NCI-H524 (cell line): ENCODE measurements at regions not wholly inside any gene's neighbourhood (a gene's known extent, or its start where the extent isn't known, plus 50 kb on each side); places are given as distances from the start of the nearest gene placed in this dataset.
"Not testable (repeated sequence)": the region's sequence is repeated elsewhere in the genome, so short reads cannot be mapped to it uniquely, and the experiment has no call there.

Experiments
- DNase-seq, 2 experiments: peaks; one replicate each; lab custom pipeline; 2025; lab: John Stamatoyannopoulos, UW

DNA sequence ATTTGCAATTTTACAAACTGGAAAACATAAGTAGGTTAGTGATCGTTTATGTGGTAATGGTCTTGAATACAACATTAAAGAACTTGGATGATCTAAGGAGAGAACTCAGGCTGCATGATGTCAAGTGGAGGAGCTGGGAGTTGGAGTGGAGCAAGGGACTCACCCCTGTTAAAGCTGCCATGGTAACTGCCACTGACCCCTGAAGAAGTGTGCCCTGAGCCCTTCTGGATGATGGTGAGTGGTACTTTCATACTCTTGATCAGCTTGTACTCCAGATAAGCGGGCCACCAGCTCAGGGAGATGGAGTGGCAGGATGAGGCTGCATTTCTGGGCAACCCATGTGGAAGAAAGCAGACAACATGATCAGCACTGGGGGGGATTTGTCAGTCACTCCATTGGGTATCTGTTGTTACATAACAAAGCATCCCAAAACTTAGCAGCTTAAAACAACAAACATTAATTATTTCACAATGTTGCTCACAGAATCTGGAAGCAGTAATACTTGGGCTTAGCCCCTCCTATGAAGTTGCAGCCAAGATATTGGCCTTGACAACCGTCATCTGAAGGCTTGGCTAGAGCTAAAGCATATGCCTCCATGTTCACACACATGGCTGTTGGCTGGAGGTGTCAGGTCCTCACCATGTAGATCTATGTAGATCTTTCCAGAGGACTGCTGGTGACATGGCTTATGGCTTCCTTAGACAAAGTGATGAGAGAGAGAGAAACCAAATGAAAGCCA is 213.8 kb downstream of the DUSP10 start:
- DNase-seq = no peak

DNA sequence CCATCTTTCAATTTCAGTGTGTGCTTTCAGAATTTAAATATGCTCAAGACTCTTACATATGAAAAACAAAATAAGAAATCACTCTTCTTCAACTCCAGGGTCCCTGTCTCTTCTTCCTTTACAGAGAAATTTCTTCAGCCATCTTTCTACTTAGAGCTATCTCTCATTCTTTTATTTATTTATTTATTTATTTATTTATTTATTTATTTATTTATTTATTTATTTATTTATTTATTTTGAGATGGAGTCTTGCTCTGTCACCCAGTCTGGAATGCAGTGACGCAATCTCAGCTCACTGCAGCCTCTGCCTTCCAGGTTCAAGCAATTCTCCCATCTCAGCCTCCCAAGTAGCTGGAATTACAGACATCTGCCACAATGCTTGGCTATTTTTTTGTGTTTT is 211.7 kb downstream of the DUSP10 start:
- DNase-seq = not testable (repeated sequence)

DNA sequence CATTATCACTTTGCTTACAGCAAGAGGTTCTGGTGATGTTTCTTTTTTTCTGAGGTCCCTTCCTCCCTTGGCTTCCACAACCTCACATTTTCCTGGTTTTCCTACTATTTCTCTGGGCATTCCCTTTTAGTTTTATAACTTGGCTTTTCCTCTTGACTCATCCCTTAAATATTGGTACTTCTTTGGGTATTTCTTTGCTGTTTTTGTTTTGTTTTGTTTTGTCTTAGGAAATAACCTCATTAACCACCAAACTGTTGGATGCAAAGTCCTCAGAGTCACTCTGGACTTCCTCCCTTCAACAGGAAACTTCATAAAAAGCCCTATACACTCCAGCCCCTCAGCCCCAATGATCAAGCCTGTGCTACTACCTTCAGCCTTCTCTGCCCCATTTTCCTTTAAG is 211.1 kb downstream of the DUSP10 start:
- no peak for DNase-seq

DNA sequence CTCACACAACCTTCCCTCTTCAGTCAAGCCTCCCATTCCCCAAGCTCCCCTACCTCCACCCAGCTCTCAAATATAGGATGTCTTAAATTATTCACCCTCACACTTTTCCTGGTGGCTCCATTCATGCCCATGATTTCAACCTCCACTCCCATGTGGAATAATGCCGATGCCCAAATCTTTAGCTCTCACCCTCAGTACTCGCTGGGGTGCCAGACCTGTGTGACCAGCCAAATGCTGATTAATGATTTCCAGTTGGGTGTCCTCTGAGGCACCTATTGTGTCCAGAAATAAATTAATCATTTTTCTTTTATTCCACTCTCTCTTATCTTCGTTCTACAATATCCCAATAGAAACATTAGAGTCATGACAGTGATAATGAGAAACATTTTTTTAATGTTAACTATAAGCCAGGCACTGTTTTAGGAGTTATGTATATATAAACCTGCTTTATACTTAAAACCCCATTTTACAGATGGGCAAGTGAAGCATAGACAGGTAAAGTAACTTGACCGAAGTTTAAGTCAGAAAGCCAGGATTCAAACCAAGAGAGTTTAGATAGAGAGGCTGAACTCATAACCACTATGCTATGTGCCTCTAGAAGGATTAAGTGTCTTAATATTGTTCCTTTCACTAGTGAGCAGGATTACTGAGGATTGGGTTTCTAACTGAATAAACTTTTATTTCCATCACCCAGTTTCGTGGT is 209.7 kb downstream of the DUSP10 start:
- no peak for DNase-seq

DNA sequence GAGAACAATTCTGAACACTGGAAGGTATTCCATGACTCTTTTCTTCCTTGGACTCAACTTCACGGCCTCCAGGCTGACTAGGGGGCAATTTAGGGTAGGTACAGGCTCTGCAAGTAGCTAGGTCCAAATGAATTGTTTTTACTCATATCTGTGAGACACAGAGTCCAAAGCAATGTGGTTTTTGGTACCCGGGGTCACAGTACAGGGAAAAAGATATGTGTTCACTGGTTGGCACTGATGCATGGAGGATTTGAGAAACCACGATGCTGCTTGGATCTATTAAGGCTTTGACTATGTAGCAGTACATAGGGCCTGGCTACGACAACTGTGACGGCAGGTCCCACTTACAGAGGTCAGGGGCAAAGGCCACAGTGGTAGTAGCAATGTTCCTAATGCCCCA is 200.6 kb downstream of the DUSP10 start:
- no peak for DNase-seq

DNA sequence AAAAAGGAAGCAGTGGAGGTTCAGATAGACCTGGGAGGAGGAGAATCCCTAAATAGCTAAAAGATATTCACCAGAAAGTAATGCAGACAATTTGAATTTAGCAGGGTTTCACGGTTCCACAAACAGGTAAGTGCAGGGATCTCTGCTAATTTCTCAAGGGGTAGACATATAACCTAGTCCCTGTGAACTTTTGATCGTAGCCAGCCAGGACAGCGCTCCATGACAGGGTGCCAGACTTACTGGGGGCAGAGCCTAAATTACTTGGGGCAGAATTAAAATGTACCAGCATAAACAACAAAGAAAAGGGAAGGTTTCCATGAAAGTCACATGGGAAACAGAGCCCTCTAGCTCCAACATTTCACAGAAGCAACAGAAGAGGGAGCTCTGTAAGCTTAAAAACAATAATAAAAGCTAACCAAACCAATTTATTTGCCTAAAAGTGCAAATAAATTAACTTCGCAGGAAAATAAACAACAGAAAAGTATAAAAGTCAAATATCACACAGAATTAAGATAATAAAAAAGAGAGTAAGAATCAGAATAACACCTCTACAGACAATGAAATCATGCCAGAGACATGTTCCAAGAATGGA is 198.3 kb downstream of the DUSP10 start:
- DNase-seq = no peak

DNA sequence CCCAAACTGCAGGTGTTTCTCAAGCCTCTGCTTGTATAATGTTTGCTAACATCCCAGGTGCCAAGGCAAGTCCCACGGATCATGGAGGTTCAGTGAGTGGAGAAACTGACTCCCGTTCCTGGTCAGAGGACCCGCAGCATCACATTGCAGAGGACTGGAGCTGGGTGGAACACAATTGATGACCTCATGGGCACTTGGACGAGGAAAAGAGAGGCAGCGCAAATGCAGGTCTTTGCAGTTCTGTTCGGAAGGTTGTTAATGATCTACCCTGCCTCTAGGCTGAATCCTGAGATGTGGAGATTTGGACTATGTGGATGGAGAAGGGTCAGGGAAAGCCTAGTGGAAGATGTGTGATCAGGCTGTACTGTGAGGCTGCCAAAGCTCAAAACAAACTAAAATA is 192.9 kb downstream of the DUSP10 start:
- no peak for DNase-seq

DNA sequence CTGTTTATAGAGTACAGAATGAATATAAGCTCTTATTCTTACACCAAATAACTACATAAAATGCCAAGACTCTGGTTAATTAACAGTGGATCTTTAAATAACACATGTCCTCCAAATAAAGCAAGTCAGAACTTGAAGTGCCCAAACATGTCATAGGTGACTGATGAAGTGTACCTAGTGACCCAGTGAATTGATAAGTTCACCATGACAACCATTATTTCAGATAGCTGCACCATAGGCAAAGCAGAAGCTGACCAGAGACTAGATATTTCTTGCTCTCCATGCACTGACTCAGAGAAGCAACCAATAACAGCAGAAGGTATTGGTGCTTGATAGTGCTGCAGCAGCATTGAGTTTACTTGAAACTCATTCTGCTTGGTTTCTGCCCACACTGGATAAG is 192.1 kb downstream of the DUSP10 start:
- DNase-seq = no peak

DNA sequence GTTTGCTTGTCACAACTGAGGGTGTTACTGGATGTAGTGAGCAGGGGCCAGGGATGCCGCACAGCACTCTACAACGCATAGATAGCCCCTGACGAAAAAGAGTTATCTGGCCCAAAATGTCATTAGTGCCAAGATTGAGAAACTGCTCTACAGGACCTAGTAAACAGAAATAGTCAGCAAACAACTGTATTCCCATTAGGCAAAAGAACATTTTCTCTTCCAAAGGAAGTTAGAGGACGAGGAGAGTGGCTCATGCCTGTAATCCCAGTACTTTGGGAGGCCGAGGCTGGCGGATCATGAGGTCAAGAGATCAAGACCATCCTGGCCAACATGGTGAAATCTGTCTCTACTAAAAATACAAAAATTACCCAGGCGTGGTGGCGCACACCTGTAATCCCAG is 189.1 kb downstream of the DUSP10 start:
- DNase-seq = not testable (repeated sequence)

DNA sequence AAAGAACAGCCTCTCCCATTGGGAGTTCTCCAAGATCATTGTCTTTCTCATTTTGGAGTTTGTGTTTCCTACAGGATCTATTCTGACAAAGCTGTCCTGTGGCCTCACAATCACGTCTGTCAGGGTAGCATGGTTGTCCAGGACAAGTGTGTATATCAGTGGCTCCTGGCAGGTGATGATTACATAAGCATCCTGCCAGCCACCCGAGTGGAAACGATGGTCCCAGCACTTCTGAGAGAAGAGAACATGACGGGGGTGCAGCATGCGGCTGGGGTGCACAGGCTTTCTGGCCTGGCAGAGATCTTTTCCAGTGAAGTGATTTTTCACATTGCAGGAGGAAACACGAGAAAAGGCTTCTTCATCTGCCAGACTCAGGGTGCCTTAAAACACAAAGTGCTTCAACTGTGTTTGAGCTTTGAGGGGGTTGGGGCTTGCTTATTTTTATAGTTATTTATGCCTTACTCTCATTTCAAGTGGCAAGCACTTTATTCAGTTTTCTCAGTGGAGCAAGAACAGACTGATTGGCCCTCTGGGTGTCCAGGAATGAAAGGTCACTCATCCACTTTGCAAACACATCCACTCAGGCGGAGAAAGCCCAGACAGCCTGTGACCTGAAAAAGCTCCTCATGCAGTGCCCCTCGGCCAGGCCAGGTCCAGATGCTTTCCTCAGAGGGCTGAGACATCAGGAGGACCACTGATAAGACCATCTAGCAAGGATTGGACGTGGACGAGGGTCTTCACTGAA is 186.0 kb downstream of the DUSP10 start:
- no peak for DNase-seq

DNA sequence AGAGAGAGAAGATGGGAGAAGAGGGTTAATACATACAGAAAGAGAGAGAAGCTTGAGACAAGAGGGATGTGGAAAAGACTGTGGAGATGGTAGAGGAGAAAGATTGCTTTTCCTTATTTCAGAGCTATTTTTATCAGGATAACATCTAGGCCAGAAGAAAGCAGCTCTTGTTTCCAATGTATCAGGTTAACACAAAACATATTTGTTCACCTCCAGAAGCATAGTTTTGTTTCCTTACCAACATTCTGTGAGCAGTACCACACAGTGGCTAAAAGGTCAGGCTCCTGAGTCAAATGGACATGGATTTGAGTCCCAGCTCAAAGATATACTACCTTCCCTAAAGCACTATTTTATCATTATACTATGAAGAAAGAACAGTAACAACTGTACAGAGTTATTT is 185.5 kb downstream of the DUSP10 start:
- no peak for DNase-seq

DNA sequence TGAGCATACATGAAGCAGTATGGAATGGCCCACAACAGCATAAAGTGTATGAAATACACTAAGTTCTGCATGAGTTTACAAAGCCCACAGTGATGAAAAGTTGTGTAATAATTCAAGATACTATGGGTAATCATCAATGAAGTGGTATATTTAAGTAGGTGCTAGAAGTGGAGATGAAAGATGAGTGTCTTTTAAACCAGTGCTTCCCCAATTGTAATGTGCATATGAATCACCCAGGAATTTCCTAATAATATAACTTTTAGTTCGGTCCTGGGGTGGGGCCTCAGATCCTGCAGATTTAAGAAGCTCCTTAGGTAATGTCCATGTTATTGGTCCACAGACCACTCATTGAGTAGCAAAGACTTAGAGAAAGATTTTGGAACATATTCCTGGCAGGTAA is 184.9 kb downstream of the DUSP10 start:
- no peak for DNase-seq

DNA sequence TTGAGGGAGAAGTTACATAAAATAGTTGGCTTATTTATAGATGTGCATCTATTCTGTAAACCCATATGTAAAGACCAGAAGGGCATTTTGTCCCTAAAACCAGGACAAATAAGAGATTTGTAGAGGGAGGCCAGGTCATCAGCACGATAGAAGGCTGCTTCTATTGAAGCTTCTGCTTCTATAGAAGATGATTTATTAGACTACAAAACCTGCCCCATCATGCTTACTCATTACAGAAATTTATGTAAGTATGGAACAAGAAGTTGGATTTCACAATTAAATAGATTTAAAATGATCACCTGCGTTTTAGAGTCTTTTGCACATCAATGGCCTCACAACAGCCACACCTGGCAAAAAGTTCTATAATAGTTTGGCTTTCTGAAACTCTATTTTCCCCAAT is 183.5 kb downstream of the DUSP10 start:
- no peak for DNase-seq

DNA sequence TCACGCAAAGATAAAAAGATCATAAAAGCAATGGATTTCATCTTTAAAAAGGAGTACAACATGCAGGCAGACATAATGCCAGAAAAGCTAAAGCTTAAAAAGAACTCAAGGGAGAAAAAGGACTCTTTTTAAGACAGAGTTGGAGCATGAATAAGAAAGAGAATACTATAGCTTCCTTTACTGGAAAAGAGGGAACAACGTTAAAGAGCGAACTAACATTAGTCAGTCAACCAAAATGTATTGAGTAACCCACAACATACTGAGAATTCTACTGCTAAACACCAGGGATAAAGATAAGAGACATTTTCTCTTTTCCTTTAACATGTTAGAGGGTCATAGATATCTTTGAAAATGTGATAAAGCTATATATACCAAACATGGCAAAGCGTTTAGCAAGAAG is 182.0 kb downstream of the DUSP10 start:
- DNase-seq = no peak

DNA sequence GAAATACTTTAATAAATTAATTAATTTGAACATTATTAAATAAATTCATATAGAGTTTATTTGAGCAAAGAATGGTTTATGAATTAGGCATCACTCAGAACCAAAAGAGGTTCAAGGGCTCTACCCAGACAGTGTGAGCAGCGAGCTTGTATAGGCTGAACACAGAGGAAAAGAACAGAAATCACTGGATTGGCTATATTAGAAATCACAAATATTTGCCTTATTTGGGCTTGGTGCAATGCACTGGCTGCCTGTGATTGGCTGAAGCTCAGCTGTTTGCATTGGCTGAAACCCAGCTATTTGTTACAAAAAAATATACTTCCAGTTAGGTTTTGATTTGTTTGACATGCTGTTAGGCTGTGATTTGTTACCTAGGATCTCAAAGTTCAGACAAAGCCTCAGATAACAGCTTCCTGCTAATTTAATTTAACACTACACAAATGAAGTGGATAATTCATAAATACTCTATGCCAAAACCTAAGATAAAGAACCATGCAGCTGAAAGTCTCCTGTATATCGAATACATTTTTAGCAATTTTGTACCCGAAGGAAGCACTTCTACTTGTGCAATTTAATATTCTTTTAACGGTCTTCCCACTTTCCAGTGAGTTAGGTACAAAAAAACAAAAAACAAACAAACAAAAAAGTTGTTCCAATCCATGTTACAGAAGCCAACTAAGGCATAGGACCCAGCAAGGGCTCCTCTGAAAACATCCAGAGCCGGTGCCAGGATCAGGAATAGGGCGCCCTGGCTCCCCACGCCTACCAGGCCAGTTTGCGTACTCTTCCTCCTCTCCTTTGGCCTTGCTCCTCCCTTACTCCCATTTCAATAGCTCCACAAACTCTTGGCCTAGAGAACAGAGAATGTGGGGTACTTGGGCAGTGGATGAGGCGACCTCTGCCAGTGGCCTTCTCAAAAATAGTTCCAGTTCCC is 179.1 kb downstream of the DUSP10 start:
- no peak for DNase-seq

DNA sequence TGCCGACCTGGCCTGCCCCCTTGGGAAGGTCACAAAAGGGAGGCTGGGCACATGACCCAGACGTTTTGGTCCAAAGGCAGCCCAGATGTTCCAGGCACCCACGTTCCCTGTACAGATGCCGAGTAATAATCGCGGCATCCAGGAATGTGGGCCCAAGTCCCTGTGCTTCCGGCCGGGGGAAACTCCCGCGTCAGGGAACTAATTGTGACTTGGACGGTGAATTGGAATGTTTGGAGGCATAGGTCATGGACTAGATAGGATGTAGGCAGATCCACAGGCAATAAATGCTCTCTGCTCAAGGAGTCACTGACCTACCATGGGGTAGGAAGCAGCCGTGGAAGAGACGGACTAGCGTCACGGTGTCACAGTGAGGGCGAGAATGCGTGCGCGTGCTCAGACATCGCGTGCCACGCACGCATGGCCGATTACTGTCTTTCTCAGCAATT is 178.4 kb downstream of the DUSP10 start:
- no peak for DNase-seq

DNA sequence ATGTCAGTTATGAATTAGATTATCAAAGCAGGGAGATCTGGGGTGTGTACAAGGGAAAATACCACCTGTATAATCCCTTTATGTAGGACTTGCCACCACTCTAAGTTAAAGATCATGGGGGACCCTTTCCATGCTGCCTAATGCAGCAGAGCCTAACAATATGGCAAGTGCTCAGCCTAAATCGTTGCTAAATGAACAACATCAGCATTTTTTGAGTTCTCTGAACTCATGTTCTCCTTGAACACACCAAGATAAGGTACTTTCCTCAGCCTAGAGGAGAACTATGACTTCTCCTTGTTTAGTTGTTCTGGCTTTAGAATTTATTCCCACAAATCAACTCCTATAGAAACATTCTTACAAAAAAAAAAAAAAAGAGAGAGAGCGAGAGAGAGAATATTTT is 177.0 kb downstream of the DUSP10 start:
- no peak for DNase-seq

DNA sequence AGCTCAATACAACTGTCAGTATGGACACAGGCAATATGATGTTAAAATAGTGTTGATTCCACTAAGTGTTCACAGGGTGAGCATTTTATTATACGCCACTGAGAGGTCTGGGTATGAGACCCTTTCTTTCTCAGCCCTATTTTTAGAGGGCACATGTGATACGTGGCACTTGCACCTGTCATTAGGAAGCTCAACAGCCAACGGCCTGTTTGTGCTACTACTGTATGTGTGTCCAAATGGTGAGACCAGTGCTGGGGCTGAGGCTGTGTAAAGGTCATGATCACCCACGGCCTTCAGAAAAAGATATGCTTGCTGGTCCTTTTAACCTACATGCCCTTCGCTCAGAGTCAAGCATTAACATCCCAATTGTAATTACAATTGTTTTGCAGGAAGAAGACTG is 176.2 kb downstream of the DUSP10 start:
- no peak for DNase-seq

DNA sequence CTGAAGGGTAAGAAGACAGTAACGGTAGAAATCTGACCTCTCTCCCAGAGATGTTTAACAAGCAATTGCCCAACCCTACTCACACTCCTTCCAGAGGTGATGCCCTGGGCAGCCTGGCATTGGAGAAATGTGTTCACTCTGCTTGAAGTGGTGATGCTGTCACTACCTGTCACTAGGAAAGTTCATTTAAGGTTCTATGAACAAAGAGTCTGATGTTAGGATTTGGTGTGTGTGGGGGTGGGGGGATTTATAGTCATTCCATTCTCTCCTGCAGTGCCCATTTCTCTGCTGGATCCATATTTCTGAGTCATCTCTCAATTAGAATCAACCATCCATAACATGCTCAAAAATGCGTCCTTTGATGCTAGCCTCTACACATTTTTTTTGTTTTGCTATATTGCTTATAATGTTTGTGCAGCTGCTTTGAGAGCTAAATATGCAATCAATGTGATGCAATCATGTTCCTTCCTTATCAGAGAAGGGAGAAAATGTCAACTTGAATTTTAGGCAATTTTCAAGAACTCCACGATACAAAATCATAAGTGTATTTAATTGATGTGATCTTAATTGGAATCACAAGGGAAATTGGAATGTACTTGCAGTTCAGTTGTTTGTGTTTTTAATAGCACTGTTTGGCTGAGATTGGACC is 173.9 kb downstream of the DUSP10 start:
- no peak for DNase-seq

DNA sequence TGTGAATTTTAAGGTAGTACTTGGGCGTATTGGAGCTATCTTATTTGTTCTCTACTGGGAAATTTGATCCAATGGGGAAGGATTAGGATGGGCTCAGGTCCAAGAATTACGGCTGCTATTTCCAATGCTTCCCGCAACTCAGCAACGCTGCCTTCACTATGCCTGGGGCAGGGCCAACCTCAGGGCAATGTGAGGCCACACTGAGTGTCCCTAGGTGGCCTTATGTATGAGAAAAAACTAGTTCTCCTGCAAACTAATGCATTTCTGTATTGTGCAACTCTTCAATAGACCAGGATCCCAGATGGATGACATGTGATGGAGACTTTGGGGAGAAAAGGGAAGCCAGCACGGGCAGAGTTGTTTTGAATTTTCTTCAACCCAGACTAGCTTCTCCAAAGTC is 168.1 kb downstream of the DUSP10 start:
- DNase-seq = peak in 1 of 2 experiments; percentile 7

DNA sequence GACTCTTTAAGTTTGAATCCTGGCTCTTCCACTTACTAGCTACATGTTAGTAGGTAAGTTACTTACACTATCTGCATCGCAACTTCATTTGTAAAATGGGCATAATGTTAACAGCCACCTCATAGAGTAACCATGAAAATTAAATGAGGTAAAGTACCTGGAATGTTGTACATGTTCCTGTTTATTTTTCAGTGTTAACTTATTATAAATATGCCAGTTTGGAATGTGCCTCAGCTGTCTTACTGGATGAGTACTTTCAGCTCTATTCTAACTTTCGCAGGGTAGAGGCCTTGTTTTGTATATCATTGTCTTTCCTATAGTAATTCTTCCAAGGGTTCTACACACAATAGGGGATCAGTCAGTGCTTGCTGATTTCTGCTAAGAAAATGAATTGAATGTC is 167.4 kb downstream of the DUSP10 start:
- DNase-seq = no peak
